Endothelial cell of umbilical vein (primary cell): ENCODE measurements at regions not wholly inside any gene's neighbourhood (a gene's known extent, or its start where the extent isn't known, plus 50 kb on each side); places are given as distances from the start of the nearest gene placed in this dataset.

Experiments
- BruUV-seq: library from RNA; stranded (reverse); fragments of 400-500 nt; replicated peaks from 2 replicates; lab custom pipeline; 2021; lab: Mats Ljungman, UMichigan
- CTCF ChIA-PET: fragments of 300-600, 350-600 bp; sonication (Branson Sonifier 250); formaldehyde crosslinking; loops from one replicate; lab custom pipeline; 2021; ENCODE audit warnings: antibody characterized with exemption, inconsistent platforms; lab: Charles Lee
- POLR2A ChIA-PET: fragments of 300-600, 350-600 bp; sonication (Branson Sonifier 250); formaldehyde crosslinking; loops from one replicate; lab custom pipeline; 2021; ENCODE audit warnings: antibody characterized with exemption, inconsistent platforms; lab: Charles Lee
- DNase-seq: peaks from one replicate; pipeline ENCODE4 v3.0.0-alpha.2; 2011; ENCODE audit warnings: low read depth, low spot score
- FAIRE-seq: peaks from 2 replicates; lab custom pipeline; 2011; peaks lifted over from hg19 to GRCh38; lab: Jason Lieb, UNC
- H2AFZ ChIP-seq: 2 replicates; pipeline ENCODE4 v1.6.0; 2012; ENCODE audit warnings: low read depth, low read length, control low read depth, inconsistent platforms
- H3K27ac ChIP-seq: 2 replicates; pipeline ENCODE4 v1.5.1; 2011; ENCODE audit warnings: low read depth, mild to moderate bottlenecking, control low read depth, low read length, moderate library complexity; ENCODE audit not compliant: insufficient read depth
- H3K27me3 ChIP-seq, 2 experiments: 2 replicates each; pipeline versions ENCODE4 v1.6.0 to v1.6.1; 2011; ENCODE audit warnings: low read length in 2 of 2, mixed read lengths in 1 of 2; ENCODE audit not compliant: control insufficient read depth in 2 of 2, insufficient read depth in 2 of 2
- H3K36me3 ChIP-seq, 2 experiments: 2 replicates in 1 of 2; 3 replicates in 1 of 2; pipeline ENCODE4 v1.5.1; 2011; ENCODE audit warnings: low read length in 2 of 2, mild to moderate bottlenecking in 1 of 2, moderate library complexity in 1 of 2; ENCODE audit not compliant: control insufficient read depth in 2 of 2, insufficient read depth in 2 of 2; ENCODE audit errors: extremely low read depth in 1 of 2
- H3K4me1 ChIP-seq: 3 replicates; pipeline ENCODE4 v1.5.1; 2011; ENCODE audit warnings: mild to moderate bottlenecking, low read length; ENCODE audit not compliant: control insufficient read depth, insufficient read depth; ENCODE audit errors: extremely low read depth
- H3K4me2 ChIP-seq: 2 replicates; pipeline ENCODE4 v1.6.1; 2011; ENCODE audit warnings: low read length, control low read depth, mixed read lengths; ENCODE audit not compliant: insufficient read depth
- H3K4me3 ChIP-seq, 3 experiments: fragments of 200-600 bp in 1 of 3; sonication (generic), shearing (Covaris generic) in 1 of 3; replicated peaks in 1 of 3; 2 replicates each; pipeline ENCODE4 v1.5.1; 2011 to 2016; ENCODE audit warnings: control low read depth in 3 of 3, low read length in 3 of 3, mild to moderate bottlenecking in 2 of 3, inconsistent platforms in 1 of 3, low read depth in 1 of 3, moderate library complexity in 1 of 3; ENCODE audit not compliant: insufficient read depth in 1 of 3
- H3K79me2 ChIP-seq: 2 replicates; pipeline ENCODE4 v1.6.0; 2012; ENCODE audit warnings: low read length, inconsistent platforms; ENCODE audit not compliant: control insufficient read depth, insufficient read depth
- H3K9ac ChIP-seq: replicated peaks from 2 replicates; pipeline ENCODE3; 2011; ENCODE audit warnings: low read length, control low read depth; ENCODE audit not compliant: insufficient read depth; ENCODE audit errors: extremely low read depth
- H3K9me1 ChIP-seq: replicated peaks from 3 replicates; pipeline ENCODE4 v1.6.0; 2011; ENCODE audit warnings: mild to moderate bottlenecking, low read length; ENCODE audit not compliant: control insufficient read depth, insufficient read depth; ENCODE audit errors: extremely low read depth
- H3K9me3 ChIP-seq: replicated peaks from 2 replicates; pipeline ENCODE4 v1.5.1; 2012; ENCODE audit warnings: low read length, inconsistent platforms; ENCODE audit not compliant: control insufficient read depth, insufficient read depth
- H4K20me1 ChIP-seq: replicated peaks from 2 replicates; pipeline ENCODE3; 2011; ENCODE audit warnings: mild to moderate bottlenecking, low read length; ENCODE audit not compliant: control insufficient read depth, insufficient read depth; ENCODE audit errors: extremely low read depth
- EZH2 ChIP-seq: IDR thresholded peaks from 2 replicates; pipeline ENCODE4 v1.6.1; 2012; ENCODE audit warnings: borderline replicate concordance, low read depth, mild to moderate bottlenecking, moderate library complexity, low read length, inconsistent platforms; ENCODE audit not compliant: severe bottlenecking
- FOS ChIP-seq: IDR thresholded peaks from 2 replicates; pipeline ENCODE4 v1.6.1; 2011; ENCODE audit warnings: mild to moderate bottlenecking, low read length, moderate library complexity, borderline replicate concordance; ENCODE audit not compliant: insufficient read depth
- GATA2 ChIP-seq: IDR thresholded peaks from 2 replicates; pipeline ENCODE4 v1.7.0; 2011; ENCODE audit warnings: low read depth, mild to moderate bottlenecking, moderate library complexity, mixed read lengths, low read length; ENCODE audit not compliant: insufficient read length, insufficient read depth
- JUN ChIP-seq: IDR thresholded peaks from 2 replicates; pipeline ENCODE4 v1.6.1; 2011; ENCODE audit warnings: borderline replicate concordance, low read depth; ENCODE audit not compliant: insufficient read length, insufficient read depth
- MYC ChIP-seq: IDR thresholded peaks from one replicate; pipeline ENCODE4 v1.6.1; 2011; ENCODE audit warnings: mild to moderate bottlenecking, low read depth, low read length
- POLR2A ChIP-seq: IDR thresholded peaks from 2 replicates; pipeline ENCODE4 v1.6.1; 2012; ENCODE audit warnings: low read depth, mild to moderate bottlenecking, control low read depth, low read length
- POLR2AphosphoS5 ChIP-seq: IDR thresholded peaks from 2 replicates; pipeline ENCODE4 v1.6.1; 2012; ENCODE audit warnings: low read depth, mild to moderate bottlenecking, control low read depth, low read length, moderate library complexity; ENCODE audit not compliant: insufficient read depth
- dilution Hi-C: fragments of 300-500 bp; cut with MboI; formaldehyde crosslinking; loops from one replicate; pipeline ENCODE4 v1.15.0; 2019; ENCODE audit warnings: low sequenced_read_pairs; ENCODE audit not compliant: extremely low pct_ligation_motif_present
- intact Hi-C: fragments of 100-400 bp; cut with micrococcal nuclease; formaldehyde crosslinking; loops from one replicate; pipeline ENCODE4 v1.10.0; 2022
- TF ChIP-seq, protein P1 (sequence below), 2 donors: IDR thresholded peaks; 1 replicate in 1 of 2; 2 replicates in 1 of 2; pipeline ENCODE4 v1.5.1; 2011; ENCODE audit warnings: low read length in 2 of 2, mild to moderate bottlenecking in 2 of 2, moderate library complexity in 2 of 2, control low read depth in 1 of 2, inconsistent platforms in 1 of 2, low read depth in 1 of 2; ENCODE audit not compliant: insufficient read depth in 1 of 2; ENCODE audit errors: extremely low read depth in 1 of 2
- TF ChIP-seq, protein P2 (sequence below): IDR thresholded peaks from 2 replicates; pipeline ENCODE4 v1.6.1; 2011; ENCODE audit not compliant: insufficient read depth, insufficient read length

DNA sequence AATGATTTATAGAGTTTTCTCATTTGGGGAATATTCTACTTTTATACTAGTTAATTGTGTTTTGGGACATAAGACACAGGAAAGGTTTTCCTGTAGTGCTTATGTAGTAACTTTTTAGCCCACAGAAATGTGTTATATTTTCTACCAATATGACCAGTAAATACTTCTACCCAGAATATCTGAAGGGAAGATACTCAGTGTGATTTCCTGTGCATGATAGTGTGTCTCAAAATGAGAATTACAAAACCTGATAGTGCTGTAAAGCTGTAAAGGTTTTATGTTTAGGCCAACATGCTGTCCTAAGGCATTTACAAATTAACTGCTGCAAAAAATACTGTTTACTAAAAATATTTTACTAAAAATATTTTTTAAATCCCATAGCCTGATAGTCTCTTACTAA is 126.8 kb downstream of the RXFP2 start:
- no peak for DNase-seq
- CTCF ChIA-PET = interaction anchor here (1.2 kb wide), 1 partner anchor 44 kb away, joined by 3 read pairs; no protein-coding TSS in a partner anchor
- Histone ChIP-seq H3K27me3 (no peaks in the 10 kb centered on the region), H3K79me2 (no peaks in the 10 kb centered on the region), H3K9ac (no peak overlapping the region), H3K9me3 (no peaks in the 10 kb centered on the region), H3K36me3 (no peaks in the 10 kb centered on the region), H3K4me2 (no peak overlapping the region), H3K4me3 (no peak overlapping the region), H4K20me1 (no peaks in the 10 kb centered on the region), H3K4me1 (no peaks in the 10 kb centered on the region), H3K9me1 (no peaks in the 10 kb centered on the region), H2AFZ (no peak overlapping the region), H3K27ac (no peak overlapping the region)
- TF ChIP-seq FOS (no peak), MYC (no peak), POLR2AphosphoS5 (no peak), EZH2 (no peak), GATA2 (no peak), POLR2A (no peak), JUN (no peak)
- TF ChIP-seq, protein P1, sequence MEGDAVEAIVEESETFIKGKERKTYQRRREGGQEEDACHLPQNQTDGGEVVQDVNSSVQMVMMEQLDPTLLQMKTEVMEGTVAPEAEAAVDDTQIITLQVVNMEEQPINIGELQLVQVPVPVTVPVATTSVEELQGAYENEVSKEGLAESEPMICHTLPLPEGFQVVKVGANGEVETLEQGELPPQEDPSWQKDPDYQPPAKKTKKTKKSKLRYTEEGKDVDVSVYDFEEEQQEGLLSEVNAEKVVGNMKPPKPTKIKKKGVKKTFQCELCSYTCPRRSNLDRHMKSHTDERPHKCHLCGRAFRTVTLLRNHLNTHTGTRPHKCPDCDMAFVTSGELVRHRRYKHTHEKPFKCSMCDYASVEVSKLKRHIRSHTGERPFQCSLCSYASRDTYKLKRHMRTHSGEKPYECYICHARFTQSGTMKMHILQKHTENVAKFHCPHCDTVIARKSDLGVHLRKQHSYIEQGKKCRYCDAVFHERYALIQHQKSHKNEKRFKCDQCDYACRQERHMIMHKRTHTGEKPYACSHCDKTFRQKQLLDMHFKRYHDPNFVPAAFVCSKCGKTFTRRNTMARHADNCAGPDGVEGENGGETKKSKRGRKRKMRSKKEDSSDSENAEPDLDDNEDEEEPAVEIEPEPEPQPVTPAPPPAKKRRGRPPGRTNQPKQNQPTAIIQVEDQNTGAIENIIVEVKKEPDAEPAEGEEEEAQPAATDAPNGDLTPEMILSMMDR (IDR thresholded peaks at IDR 0.05; ENCODE audit: extremely low read depth in 1 of 2, insufficient read depth in 1 of 2, low read depth in 1 of 2, low read length in 2 of 2) = no peak
- TF ChIP-seq, protein P2, sequence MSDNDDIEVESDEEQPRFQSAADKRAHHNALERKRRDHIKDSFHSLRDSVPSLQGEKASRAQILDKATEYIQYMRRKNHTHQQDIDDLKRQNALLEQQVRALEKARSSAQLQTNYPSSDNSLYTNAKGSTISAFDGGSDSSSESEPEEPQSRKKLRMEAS = no peak
- POLR2A ChIA-PET = no interaction called here
- no peak for FAIRE-seq
- intact Hi-C loops (no loop called here), dilution Hi-C loops (no loop called here)
- BruUV-seq = no TSS peak
